KMS-11 (cell line): ENCODE measurements at regions not wholly inside any gene's neighbourhood (a gene's known extent, or its start where the extent isn't known, plus 50 kb on each side); places are given as distances from the start of the nearest gene placed in this dataset.

Experiments
- H2AFZ ChIP-seq: fragments of 200-600 bp; sonication (generic); 2 replicates; pipeline ENCODE4 v1.6.1; 2016; ENCODE audit warnings: antibody characterized with exemption, mixed run types, low read depth
- H3K27ac ChIP-seq: fragments of 200-600 bp; sonication (generic); 2 replicates; pipeline ENCODE4 v1.6.1; 2016; ENCODE audit warnings: mild to moderate bottlenecking, mixed run types
- H3K27me3 ChIP-seq: fragments of 200-600 bp; sonication (generic); 2 replicates; pipeline ENCODE4 v1.6.1; 2017; ENCODE audit warnings: mild to moderate bottlenecking, low read depth, mixed run types, moderate library complexity; ENCODE audit not compliant: insufficient read depth
- H3K36me3 ChIP-seq: fragments of 200-600 bp; sonication (generic); 2 replicates; pipeline ENCODE4 v1.6.1; 2017; ENCODE audit warnings: mild to moderate bottlenecking, mixed run types; ENCODE audit not compliant: insufficient read depth
- H3K4me1 ChIP-seq: fragments of 200-600 bp; sonication (generic); 2 replicates; pipeline ENCODE4 v1.6.1; 2016; ENCODE audit warnings: mild to moderate bottlenecking, low read depth, mixed run types; ENCODE audit not compliant: poor library complexity, severe bottlenecking
- H3K4me2 ChIP-seq: fragments of 200-600 bp; sonication (generic); 2 replicates; pipeline ENCODE4 v1.7.0; 2016; ENCODE audit warnings: mild to moderate bottlenecking, mixed run types
- H3K4me3 ChIP-seq: fragments of 200-600 bp; sonication (generic); IDR thresholded peaks from 2 replicates; pipeline ENCODE4 v1.6.1; 2017; ENCODE audit warnings: low read depth, low read length, mixed read lengths; ENCODE audit not compliant: insufficient read depth
- H3K79me2 ChIP-seq: fragments of 200-600 bp; sonication (generic); 2 replicates; pipeline ENCODE4 v1.6.1; 2016; ENCODE audit warnings: low read depth, mixed run types; ENCODE audit not compliant: insufficient read depth
- H3K9ac ChIP-seq: fragments of 200-600 bp; sonication (generic); 2 replicates; pipeline ENCODE4 v1.6.1; 2016; ENCODE audit warnings: mild to moderate bottlenecking, mixed run types
- H4K20me1 ChIP-seq: fragments of 200-600 bp; sonication (generic); 2 replicates; pipeline ENCODE4 v1.6.1; 2016; ENCODE audit warnings: mild to moderate bottlenecking, mixed run types; ENCODE audit not compliant: insufficient read depth
- CTCF ChIP-seq: fragments of 200-600 bp; sonication (generic); conservative IDR thresholded peaks from 2 replicates; pipeline ENCODE4 v1.6.1; 2017; ENCODE audit warnings: low read depth, mild to moderate bottlenecking, antibody characterized with exemption, low read length, moderate library complexity, mixed read lengths

- Histone ChIP-seq H4K20me1 (no peaks in the 10 kb centered on the region), H3K27me3 (no peaks in the 10 kb centered on the region), H3K9ac (no peak overlapping the region), H3K4me2 (no peak overlapping the region), H3K4me3 (no peak overlapping the region), H3K27ac (no peak overlapping the region), H3K4me1 (peaks cover 35% of the 10 kb centered on the region), H2AFZ (no peak overlapping the region), H3K36me3 (no peaks in the 10 kb centered on the region), H3K79me2 (no peaks in the 10 kb centered on the region)
- TF ChIP-seq CTCF, result no peak
Observed at GRCh38 chr2:111712940-111713515, 171.0 kb downstream of the ANAPC1 start.

GRCh38 chr2:111715987-111716904 lies 167.7 kb downstream of the ANAPC1 start:
- Histone ChIP-seq H2AFZ (no peak overlapping the region), H3K36me3 (no peaks in the 10 kb centered on the region), H4K20me1 (no peaks in the 10 kb centered on the region), H3K4me1 (peaks cover 2% of the 10 kb centered on the region), H3K4me2 (no peak overlapping the region), H3K4me3 (no peak overlapping the region), H3K27ac (no peak overlapping the region), H3K9ac (no peak overlapping the region), H3K79me2 (no peaks in the 10 kb centered on the region), H3K27me3 (no peaks in the 10 kb centered on the region)
- no peak for TF ChIP-seq CTCF

GRCh38 chr2:111716905-111717775 lies 166.9 kb downstream of the ANAPC1 start:
- H3K27me3 ChIP-seq, result no peaks in the 10 kb centered on the region
- H3K4me2 ChIP-seq, result no peak overlapping the region
- no peaks in the 10 kb centered on the region for H3K36me3 ChIP-seq
- H3K4me3 ChIP-seq, result no peak overlapping the region
- no peaks in the 10 kb centered on the region for H3K4me1 ChIP-seq
- no peak overlapping the region for H3K27ac ChIP-seq
- H3K79me2 ChIP-seq, result no peaks in the 10 kb centered on the region
- no peak overlapping the region for H3K9ac ChIP-seq
- H2AFZ ChIP-seq, result no peak overlapping the region
- TF ChIP-seq CTCF, result no peak
- H4K20me1 ChIP-seq, result no peaks in the 10 kb centered on the region
